Tibial nerve (tissue), 4 donors: ENCODE measurements at regions not wholly inside any gene's neighbourhood (a gene's known extent, or its start where the extent isn't known, plus 50 kb on each side); places are given as distances from the start of the nearest gene placed in this dataset.

Experiments
- CTCF ChIP-seq, 5 experiments: fragments of 200-600 bp in 3 of 5; fragments of 450-650 bp in 2 of 5; sonication (generic) in 3 of 5; IDR thresholded peaks; one replicate each; pipeline ENCODE4 v1.5.1; 2016 to 2019; ENCODE audit warnings: antibody characterized with exemption in 5 of 5, mild to moderate bottlenecking in 3 of 5, moderate library complexity in 2 of 5
- EP300 ChIP-seq, 2 donors: sonication (generic); formaldehyde crosslinking; IDR thresholded peaks; one replicate each; pipeline ENCODE4 v1.6.1; 2017; ENCODE audit warnings: antibody characterized with exemption in 2 of 2, mild to moderate bottlenecking in 1 of 2
- POLR2A ChIP-seq, 2 donors: fragments of 450-650 bp; IDR thresholded peaks; one replicate each; pipeline ENCODE4 v1.6.1; 2017; ENCODE audit warnings: antibody characterized with exemption in 2 of 2, mild to moderate bottlenecking in 2 of 2, moderate library complexity in 2 of 2

DNA sequence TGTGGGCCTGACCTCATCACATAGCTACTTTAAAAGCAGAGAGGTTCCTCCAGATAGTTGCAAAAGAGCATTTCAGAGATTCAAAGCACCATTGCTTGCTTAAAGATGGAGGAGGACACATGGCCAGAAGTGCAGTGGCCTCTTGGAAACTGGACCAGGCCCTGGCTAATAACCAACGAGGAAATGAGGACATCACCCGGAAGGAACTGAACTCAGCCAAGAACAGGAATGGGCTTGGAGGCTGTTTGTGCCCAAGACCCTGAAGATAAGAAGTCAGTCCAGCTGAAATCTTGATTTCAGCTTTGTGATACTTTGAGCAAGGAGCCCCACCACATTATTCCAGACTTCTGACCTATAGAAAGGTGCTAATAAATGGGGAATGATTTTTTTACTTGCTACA lies 437.0 kb downstream of the PTPRC start:
- no peak for TF ChIP-seq CTCF (IDR thresholded peaks at IDR 0.05)
- no peak for TF ChIP-seq POLR2A (IDR thresholded peaks at IDR 0.05)
- no peak for TF ChIP-seq EP300 (IDR thresholded peaks at IDR 0.05)
